Mucosa of gallbladder (tissue), 1 donor: ENCODE measurements at regions not wholly inside any gene's neighbourhood (a gene's known extent, or its start where the extent isn't known, plus 50 kb on each side); places are given as distances from the start of the nearest gene placed in this dataset.

Experiments used
- DNase-seq: peaks from one replicate; pipeline ENCODE4 v3.0.0-alpha.2; 2020; ENCODE audit warnings: low spot score
- donor health status: DM: no; HTN: no; CAD: no.

GRCh38 chr14:55734731-55735130, 154.7 kb downstream of the KTN1 start:
- DNase-seq: no peak

GRCh38 chr14:55739967-55740648, 160.1 kb downstream of the KTN1 start:
- DNase-seq: no peak

- no peak for DNase-seq
These were observed 160.6 kb downstream of the KTN1 start for GRCh38 chr14:55740649-55740989.

GRCh38 chr14:55741240-55741639, 161.2 kb downstream of the KTN1 start:
- no peak for DNase-seq

GRCh38 chr14:55743551-55743950, 163.5 kb downstream of the KTN1 start:
- no peak for DNase-seq

GRCh38 chr14:55744321-55744720, 164.3 kb downstream of the KTN1 start:
- DNase-seq: no peak

GRCh38 chr14:55745906-55746305, 165.9 kb downstream of the KTN1 start:
- no peak for DNase-seq

GRCh38 chr14:55746558-55746957, 166.6 kb downstream of the KTN1 start:
- peak; percentile 45 for DNase-seq

- no peak for DNase-seq
These were observed 167.2 kb downstream of the KTN1 start for GRCh38 chr14:55747186-55747585.

GRCh38 chr14:55749201-55749812, 169.3 kb downstream of the KTN1 start:
- no peak for DNase-seq

GRCh38 chr14:55749946-55750345, 169.9 kb downstream of the KTN1 start:
- no peak for DNase-seq

GRCh38 chr14:55752580-55753390, 172.8 kb downstream of the KTN1 start:
- DNase-seq: peak; percentile 83

- no peak for DNase-seq
These were observed 174.5 kb downstream of the KTN1 start for GRCh38 chr14:55754471-55754870.

GRCh38 chr14:55754871-55755270, 174.9 kb downstream of the KTN1 start:
- no peak for DNase-seq

GRCh38 chr14:55756078-55756477, 176.1 kb downstream of the KTN1 start:
- DNase-seq: no peak

- no peak for DNase-seq
These were observed 176.6 kb downstream of the KTN1 start for GRCh38 chr14:55756557-55756956.

- DNase-seq: no peak
These were observed 178.8 kb downstream of the KTN1 start for GRCh38 chr14:55758796-55759195.

- DNase-seq: no peak
These were observed 181.0 kb downstream of the KTN1 start for GRCh38 chr14:55760789-55761566.

- DNase-seq: no peak
These were observed 181.6 kb downstream of the KTN1 start for GRCh38 chr14:55761651-55762050.

- no peak for DNase-seq
These were observed 182.7 kb downstream of the KTN1 start for GRCh38 chr14:55762595-55763232.

GRCh38 chr14:55764784-55765183, 184.8 kb downstream of the KTN1 start:
- DNase-seq: no peak

- DNase-seq: no peak
These were observed 186.1 kb downstream of the KTN1 start for GRCh38 chr14:55766071-55766470.
